Kidney tubule cell (primary cell): ENCODE measurements at regions not wholly inside any gene's neighbourhood (a gene's known extent, or its start where the extent isn't known, plus 50 kb on each side); places are given as distances from the start of the nearest gene placed in this dataset.

Experiments used
- DNase-seq: peaks from one replicate; pipeline ENCODE4 v3.0.0-alpha.2; 2018; ENCODE audit warnings: low spot score

- DNase-seq, result peak; percentile 41
These were observed 176.0 kb downstream of the LACC1 start for GRCh38 chr13:44055681-44056080.

- no peak for DNase-seq
These were observed 178.4 kb downstream of the LACC1 start for GRCh38 chr13:44058067-44058466.

GRCh38 chr13:44058624-44059215, 179.0 kb downstream of the LACC1 start:
- no peak for DNase-seq

- no peak for DNase-seq
These were observed 182.2 kb downstream of the LACC1 start for GRCh38 chr13:44061876-44062275.

GRCh38 chr13:44063467-44063866, 183.8 kb downstream of the LACC1 start:
- no peak for DNase-seq

- no peak for DNase-seq
These were observed 184.2 kb downstream of the LACC1 start for GRCh38 chr13:44063881-44064280.

GRCh38 chr13:44064357-44064756, 184.7 kb downstream of the LACC1 start:
- DNase-seq, result no peak

GRCh38 chr13:44068169-44068568, 188.5 kb downstream of the LACC1 start:
- DNase-seq, result peak; percentile 96

- peak; percentile 94 for DNase-seq
These were observed 189.0 kb downstream of the LACC1 start for GRCh38 chr13:44068737-44069136.

- DNase-seq, result no peak
These were observed 192.8 kb downstream of the LACC1 start for GRCh38 chr13:44072536-44072935.

GRCh38 chr13:44074611-44075010, 194.9 kb downstream of the LACC1 start:
- DNase-seq, result no peak

- no peak for DNase-seq
These were observed 195.4 kb downstream of the LACC1 start for GRCh38 chr13:44075113-44075512.

GRCh38 chr13:44078806-44079376, 199.2 kb downstream of the LACC1 start:
- DNase-seq, result no peak

GRCh38 chr13:44079413-44080205, 199.9 kb downstream of the LACC1 start:
- DNase-seq, result no peak

GRCh38 chr13:44084146-44084545, 204.4 kb downstream of the LACC1 start:
- DNase-seq, result no peak

GRCh38 chr13:44086389-44086788, 206.7 kb downstream of the LACC1 start:
- no peak for DNase-seq

GRCh38 chr13:44088411-44088810, 208.7 kb downstream of the LACC1 start:
- no peak for DNase-seq

- DNase-seq, result no peak
These were observed 209.3 kb downstream of the LACC1 start for GRCh38 chr13:44088991-44089413.

GRCh38 chr13:44089452-44089851, 209.7 kb downstream of the LACC1 start:
- no peak for DNase-seq

- no peak for DNase-seq
These were observed 212.6 kb downstream of the LACC1 start for GRCh38 chr13:44092078-44092970.

- DNase-seq, result no peak
These were observed 214.2 kb downstream of the LACC1 start for GRCh38 chr13:44093607-44094564.
